H1 (cell line): ENCODE measurements at regions not wholly inside any gene's neighbourhood (a gene's known extent, or its start where the extent isn't known, plus 50 kb on each side); places are given as distances from the start of the nearest gene placed in this dataset.

Experiments used
- CTCF ChIA-PET: fragments of 300-600 bp; sonication (Branson Sonifier 250); formaldehyde crosslinking; loops from one replicate; lab custom pipeline; 2021; ENCODE audit not compliant: partially characterized antibody; lab: Charles Lee
- POLR2A ChIA-PET: fragments of 300-600 bp; sonication (Branson Sonifier 250); formaldehyde crosslinking; loops from one replicate; lab custom pipeline; 2021; ENCODE audit warnings: inconsistent platforms; ENCODE audit not compliant: partially characterized antibody; lab: Charles Lee
- DNase-seq, 2 experiments: peaks; one replicate each; pipeline versions ENCODE4 v3.0.0 to v3.0.0-alpha.2; 2010 to 2022; ENCODE audit warnings: low spot score in 2 of 2, low read depth in 1 of 2, mixed read lengths in 1 of 2
- FAIRE-seq: peaks from 2 replicates; lab custom pipeline; 2011; peaks lifted over from hg19 to GRCh38; lab: Jason Lieb, UNC
- H2AFZ ChIP-seq: 2 replicates; pipeline ENCODE4 v1.8.1; 2012; ENCODE audit warnings: low read length, inconsistent platforms
- H2AK5ac ChIP-seq: 2 replicates; pipeline ENCODE4 v1.6.1; 2013; ENCODE audit warnings: low read depth, low read length
- H2BK120ac ChIP-seq: replicated peaks from 2 replicates; pipeline ENCODE3; 2013; ENCODE audit warnings: low read depth, low read length, inconsistent platforms
- H2BK12ac ChIP-seq: 2 replicates; pipeline ENCODE4 v1.6.1; 2013; ENCODE audit warnings: low read depth, low read length
- H2BK15ac ChIP-seq: 2 replicates; pipeline ENCODE4 v1.6.1; 2013; ENCODE audit warnings: low read length
- H2BK20ac ChIP-seq: 2 replicates; pipeline ENCODE4 v1.6.1; 2013; ENCODE audit warnings: low read length
- H2BK5ac ChIP-seq: 2 replicates; pipeline ENCODE4 v1.6.1; 2013; ENCODE audit warnings: low read depth, low read length
- H3K14ac ChIP-seq: 2 replicates; pipeline ENCODE4 v1.6.1; 2013; ENCODE audit warnings: inconsistent platforms; ENCODE audit not compliant: insufficient read length
- H3K18ac ChIP-seq: 2 replicates; pipeline ENCODE4 v1.6.1; 2013; ENCODE audit warnings: low read length; ENCODE audit errors: extremely low read depth
- H3K23ac ChIP-seq: 2 replicates; pipeline ENCODE4 v1.6.1; 2013; ENCODE audit warnings: inconsistent platforms; ENCODE audit not compliant: insufficient read length
- H3K23me2 ChIP-seq: 2 replicates; pipeline ENCODE4 v1.6.1; 2013; ENCODE audit warnings: low read depth, low read length
- H3K27ac ChIP-seq: 2 replicates; pipeline ENCODE4 v1.6.1; 2011; ENCODE audit warnings: low read depth, low read length, inconsistent platforms
- H3K27me3 ChIP-seq, 4 experiments: replicated peaks in 1 of 4; 1 replicate in 1 of 4; 2 replicates in 3 of 4; pipeline versions ENCODE4 v1.6.1 to v1.8.1; 2011 to 2013; ENCODE audit warnings: low read length in 3 of 4, mild to moderate bottlenecking in 3 of 4, inconsistent platforms in 2 of 4, mixed read lengths in 2 of 4, moderate library complexity in 1 of 4; ENCODE audit not compliant: control insufficient read depth in 3 of 4, insufficient read depth in 3 of 4; ENCODE audit errors: extremely low read depth in 1 of 4
- H3K36me3 ChIP-seq, 4 experiments: 2 replicates each; pipeline versions ENCODE4 v1.6.1 to v1.8.1; 2011 to 2013; ENCODE audit warnings: mild to moderate bottlenecking in 4 of 4, low read length in 3 of 4, moderate library complexity in 2 of 4, control low read depth in 1 of 4, inconsistent platforms in 1 of 4; ENCODE audit not compliant: insufficient read depth in 4 of 4, control insufficient read depth in 2 of 4
- H3K4ac ChIP-seq: replicated peaks from 2 replicates; pipeline ENCODE3; 2013; ENCODE audit warnings: low read length, low read depth, mixed read lengths, inconsistent platforms; ENCODE audit not compliant: insufficient read length
- H3K4me1 ChIP-seq, 4 experiments: replicated peaks in 1 of 4; 1 replicate in 1 of 4; 2 replicates in 3 of 4; pipeline versions ENCODE4 v1.6.1 to v1.8.1; 2011 to 2013; ENCODE audit warnings: low read length in 3 of 4, inconsistent platforms in 2 of 4, mixed read lengths in 1 of 4; ENCODE audit not compliant: insufficient read depth in 4 of 4, control insufficient read depth in 3 of 4
- H3K4me2 ChIP-seq, 2 experiments: 2 replicates each; pipeline versions ENCODE4 v1.6.1 to v1.8.1; 2011 to 2013; ENCODE audit warnings: low read depth in 2 of 2, low read length in 2 of 2, control low read depth in 1 of 2, inconsistent platforms in 1 of 2, mild to moderate bottlenecking in 1 of 2; ENCODE audit not compliant: insufficient read depth in 1 of 2
- H3K4me3 ChIP-seq, 4 experiments: fragments of 200-600, 300-600 bp in 1 of 4; sonication (generic), shearing (Covaris generic), sonication (Bioruptor Twin) in 1 of 4; 2 replicates each; pipeline versions ENCODE4 v1.5.1 to v1.8.1; 2011 to 2016; ENCODE audit warnings: low read length in 4 of 4, low read depth in 3 of 4, control low read depth in 2 of 4, inconsistent platforms in 2 of 4, mild to moderate bottlenecking in 2 of 4, mixed read lengths in 1 of 4, moderate library complexity in 1 of 4; ENCODE audit not compliant: insufficient read depth in 2 of 4; ENCODE audit errors: extremely low read depth in 1 of 4
- H3K56ac ChIP-seq: replicated peaks from 2 replicates; pipeline ENCODE3; 2013; ENCODE audit warnings: low read depth, mild to moderate bottlenecking, mixed read lengths, low read length, inconsistent platforms; ENCODE audit not compliant: insufficient read length
- H3K79me1 ChIP-seq: 2 replicates; pipeline ENCODE4 v1.6.1; 2013; ENCODE audit warnings: low read depth, low read length, control low read depth
- H3K79me2 ChIP-seq, 2 experiments: 2 replicates each; pipeline versions ENCODE4 v1.6.1 to v1.8.1; 2012 to 2013; ENCODE audit warnings: low read length in 2 of 2, mild to moderate bottlenecking in 2 of 2, inconsistent platforms in 1 of 2; ENCODE audit not compliant: insufficient read depth in 2 of 2, control insufficient read depth in 1 of 2
- H3K9ac ChIP-seq, 4 experiments: replicated peaks in 1 of 4; 1 replicate in 1 of 4; 2 replicates in 3 of 4; pipeline versions ENCODE4 v1.6.1 to v1.8.1; 2011 to 2013; ENCODE audit warnings: low read depth in 3 of 4, low read length in 3 of 4, control low read depth in 2 of 4, mild to moderate bottlenecking in 2 of 4, moderate library complexity in 2 of 4, inconsistent platforms in 1 of 4; ENCODE audit errors: extremely low read depth in 1 of 4
- H3K9me3 ChIP-seq, 2 experiments: 2 replicates each; pipeline versions ENCODE4 v1.6.1 to v1.8.1; 2012 to 2013; ENCODE audit warnings: mild to moderate bottlenecking in 2 of 2, moderate library complexity in 2 of 2, control low read depth in 1 of 2, inconsistent platforms in 1 of 2, low read depth in 1 of 2, low read length in 1 of 2, mixed read lengths in 1 of 2; ENCODE audit not compliant: insufficient read depth in 2 of 2
- H4K20me1 ChIP-seq, 2 experiments: replicated peaks in 1 of 2; 2 replicates each; pipeline versions ENCODE3 to v1.8.1; 2011 to 2013; ENCODE audit warnings: inconsistent platforms in 2 of 2, low read length in 2 of 2, mild to moderate bottlenecking in 1 of 2; ENCODE audit not compliant: insufficient read depth in 2 of 2, control insufficient read depth in 1 of 2
- H4K5ac ChIP-seq: 2 replicates; pipeline ENCODE4 v1.6.1; 2013; ENCODE audit warnings: low read length, low read depth, mixed read lengths, inconsistent platforms; ENCODE audit not compliant: insufficient read length
- H4K8ac ChIP-seq: 2 replicates; pipeline ENCODE4 v1.8.0; 2013; ENCODE audit warnings: mild to moderate bottlenecking, moderate library complexity, low read length, inconsistent platforms; ENCODE audit not compliant: insufficient read depth; ENCODE audit errors: extremely low read depth
- H4K91ac ChIP-seq: replicated peaks from 2 replicates; pipeline ENCODE3; 2013; ENCODE audit warnings: low read length, mixed read lengths, inconsistent platforms; ENCODE audit not compliant: insufficient read length
- BACH1 ChIP-seq: IDR thresholded peaks from 2 replicates; pipeline ENCODE4 v1.6.1; 2012; ENCODE audit warnings: low read length, improper control_type of control experiment
- E2F6 ChIP-seq: IDR thresholded peaks from 2 replicates; pipeline ENCODE4 v1.6.1; 2012; ENCODE audit warnings: inconsistent platforms
- FOSL1 ChIP-seq: IDR thresholded peaks from 2 replicates; pipeline ENCODE4 v1.6.1; 2011; ENCODE audit warnings: mild to moderate bottlenecking, low read depth, low read length, moderate library complexity; ENCODE audit not compliant: insufficient read depth
- GABPA ChIP-seq: IDR thresholded peaks from 2 replicates; pipeline ENCODE4 v1.6.1; 2011; ENCODE audit warnings: mild to moderate bottlenecking, low read length, moderate library complexity, borderline replicate concordance; ENCODE audit not compliant: insufficient read depth
- HDAC6 ChIP-seq: IDR thresholded peaks from one replicate; pipeline ENCODE4 v1.7.1; 2012; ENCODE audit warnings: low read depth, mild to moderate bottlenecking, inconsistent platforms, low read length, moderate library complexity
- KDM5A ChIP-seq: fragments of 200-600 bp; IDR thresholded peaks from 2 replicates; pipeline ENCODE4 v1.7.1; 2012; ENCODE audit warnings: mild to moderate bottlenecking, low read length, inconsistent platforms, mixed read lengths
- MAFK ChIP-seq: IDR thresholded peaks from 2 replicates; pipeline ENCODE4 v1.6.1; 2012; ENCODE audit warnings: low read depth, mild to moderate bottlenecking, improper control_type of control experiment, low read length
- TAF7 ChIP-seq: optimal IDR thresholded peaks from 2 replicates; pipeline ENCODE3; 2011; ENCODE audit warnings: low read depth, mild to moderate bottlenecking, inconsistent platforms, low read length, moderate library complexity, borderline replicate concordance
- WGBS, 2 experiments: shearing (Covaris generic) in 1 of 2; methylation state at CpG; one replicate each; pipeline versions ENCODE4 v1.1.6 to v1.1.7; 2013 to 2015; ENCODE audit warnings: low lambda C conversion rate in 2 of 2, mixed read lengths in 2 of 2, inconsistent platforms in 1 of 2, low coverage in 1 of 2, missing lambda C conversion rate in 1 of 2; ENCODE audit not compliant: insufficient replicate concordance in 2 of 2, insufficient coverage in 1 of 2, insufficient read length in 1 of 2; ENCODE audit errors: extremely low coverage in 1 of 2, missing lambda C conversion rate in 1 of 2; 5-methylcytosine and 5-hydroxymethylcytosine counted together

- Histone ChIP-seq H3K9ac (no peak overlapping the region), H3K14ac (no peak overlapping the region), H3K36me3 (no peaks in the 10 kb centered on the region), H2AFZ (no peak overlapping the region), H3K9me3 (no peaks in the 10 kb centered on the region), H3K18ac (no peak overlapping the region), H3K23ac (no peak overlapping the region), H4K20me1 (no peaks in the 10 kb centered on the region), H3K79me2 (no peaks in the 10 kb centered on the region), H3K4me2 (no peak overlapping the region), H2BK15ac (no peak overlapping the region), H2BK120ac (no peak overlapping the region), H2BK12ac (no peak overlapping the region), H3K27ac (no peak overlapping the region), H3K23me2 (no peaks in the 10 kb centered on the region; the same call in 1 of the 2 replicates), H4K5ac (no peak overlapping the region), H4K8ac (no peak overlapping the region), H3K27me3 (no peaks in the 10 kb centered on the region), H2BK20ac (no peak overlapping the region), H4K91ac (no peak overlapping the region), H3K4me1 (peaks cover 0 to 2% (median 0%) of the 10 kb centered on the region in 4 experiments; a peak in 3 of 7 replicates), H2BK5ac (no peak overlapping the region), H3K4me3 (no peak overlapping the region), H3K56ac (no peak overlapping the region), H3K79me1 (no peaks in the 10 kb centered on the region), H3K4ac (no peak overlapping the region), H2AK5ac (no peak overlapping the region)
- POLR2A ChIA-PET, result no interaction called here
- no peak for FAIRE-seq
- CTCF ChIA-PET, result interaction anchor here (0.9 to 1.4 kb wide), 2 partner anchors 39 to 265 kb away, joined by 3 to 4 read pairs; no protein-coding TSS in a partner anchor
- WGBS, 2 experiments, result 97% methylated on average over 4 of the region's 4 CpGs; no CpG with 5 or more reads in 1 of the 2 experiments
- no peak for DNase-seq
- no peak for TF ChIP-seq MAFK
- TF ChIP-seq E2F6, result no peak
- no peak for TF ChIP-seq KDM5A
- TF ChIP-seq HDAC6, result no peak
- no peak for TF ChIP-seq FOSL1
- no peak for TF ChIP-seq GABPA
- TF ChIP-seq BACH1, result no peak
- TF ChIP-seq TAF7, result no peak
These were observed 78.9 kb upstream of the EGR2 start for GRCh38 chr10:62895063-62895462.
